MCF 10A (cell line): ENCODE measurements at regions not wholly inside any gene's neighbourhood (a gene's known extent, or its start where the extent isn't known, plus 50 kb on each side); places are given as distances from the start of the nearest gene placed in this dataset.
"Not testable (repeated sequence)": the region's sequence is repeated elsewhere in the genome, so short reads cannot be mapped to it uniquely, and the experiment has no call there.

Experiments used
- BruUV-seq: library from RNA; stranded (reverse); fragments of 400-500 nt; replicated peaks from 2 replicates; lab custom pipeline; 2021; lab: Mats Ljungman, UMichigan
- CTCF ChIA-PET: fragments of 300-600 bp; sonication (Branson Sonifier 250); formaldehyde crosslinking; extraction: SDS; loops from one replicate; lab custom pipeline; 2021; ENCODE audit warnings: antibody characterized with exemption, inconsistent platforms; lab: Yijun Ruan, JAX
- POLR2A ChIA-PET: fragments of 300-600, 350-650 bp; sonication (Branson Sonifier 250); formaldehyde crosslinking; extraction: SDS; loops from one replicate; lab custom pipeline; 2020; ENCODE audit warnings: antibody characterized with exemption, inconsistent platforms; lab: Yijun Ruan, JAX
- DNase-seq: peaks from one replicate; pipeline ENCODE4 v3.0.0-alpha.2; 2018; ENCODE audit not compliant: unreplicated experiment
- H3K27ac Mint-ChIP-seq: one replicate; pipeline ENCODE4 v1.8.0; 2022; ENCODE audit warnings: mild to moderate bottlenecking, low read depth, mixed read lengths; ENCODE audit not compliant: unreplicated experiment
- H3K27me3 Mint-ChIP-seq: one replicate; pipeline ENCODE4 v1.8.0; 2022; ENCODE audit warnings: mixed read lengths; ENCODE audit not compliant: insufficient read depth, unreplicated experiment
- H3K36me3 Mint-ChIP-seq: one replicate; pipeline ENCODE4 v1.8.0; 2022; ENCODE audit warnings: mild to moderate bottlenecking, moderate library complexity, mixed read lengths; ENCODE audit not compliant: insufficient read depth, unreplicated experiment
- H3K4me1 Mint-ChIP-seq: one replicate; pipeline ENCODE4 v1.8.0; 2022; ENCODE audit warnings: mixed read lengths; ENCODE audit not compliant: insufficient read depth, unreplicated experiment
- H3K4me3 Mint-ChIP-seq: one replicate; pipeline ENCODE4 v1.8.0; 2022; ENCODE audit warnings: mild to moderate bottlenecking, moderate library complexity, mixed read lengths; ENCODE audit not compliant: unreplicated experiment
- H3K9me3 Mint-ChIP-seq: one replicate; pipeline ENCODE4 v1.8.0; 2022; ENCODE audit warnings: mixed read lengths; ENCODE audit not compliant: unreplicated experiment
- CTCF ChIP-seq: fragments of 200-600 bp; IDR thresholded peaks from one replicate; pipeline ENCODE4 v1.8.0; 2022; ENCODE audit warnings: antibody characterized with exemption, mild to moderate bottlenecking; ENCODE audit not compliant: unreplicated experiment
- intact Hi-C: fragments of 100-400 bp; cut with micrococcal nuclease; formaldehyde crosslinking; loops from 2 replicates; pipeline ENCODE4 v1.14.1; 2022

DNA sequence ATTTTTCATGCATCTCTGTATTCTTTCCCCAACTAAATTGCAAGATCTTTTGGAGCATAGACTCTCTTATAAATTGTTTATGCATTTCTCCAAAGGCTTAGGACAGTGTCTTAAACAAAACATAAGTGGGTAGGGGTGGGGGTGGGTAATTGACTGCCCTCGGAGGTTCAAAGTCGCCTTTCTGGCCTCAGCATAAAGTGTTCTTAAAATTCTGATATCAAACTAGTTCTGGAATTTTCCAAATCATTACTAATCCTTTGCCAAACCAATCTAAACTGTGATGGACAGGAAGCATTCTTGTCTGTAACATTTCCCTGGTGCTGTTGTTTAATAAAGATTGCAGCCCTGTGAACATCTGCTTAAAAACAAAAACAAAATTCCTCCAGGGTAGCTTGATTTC lies 61.8 kb upstream of the FAT3 start:
- BruUV-seq = no TSS peak
- no peaks in the 10 kb centered on the region for H3K36me3 Mint-ChIP-seq
- ChIA-PET POLR2A (interaction anchor here (1.1 kb wide), 1 partner anchor 33 kb away, joined by 5 read pairs; no protein-coding TSS in a partner anchor), CTCF (no interaction called here)
- H3K9me3 Mint-ChIP-seq = no peaks in the 10 kb centered on the region
- no peak for TF ChIP-seq CTCF
- H3K27ac Mint-ChIP-seq = no peak overlapping the region
- no peaks in the 10 kb centered on the region for H3K4me1 Mint-ChIP-seq
- H3K27me3 Mint-ChIP-seq = no peaks in the 10 kb centered on the region
- H3K4me3 Mint-ChIP-seq = no peak overlapping the region
- intact Hi-C loops = no loop called here
- no peak for DNase-seq

DNA sequence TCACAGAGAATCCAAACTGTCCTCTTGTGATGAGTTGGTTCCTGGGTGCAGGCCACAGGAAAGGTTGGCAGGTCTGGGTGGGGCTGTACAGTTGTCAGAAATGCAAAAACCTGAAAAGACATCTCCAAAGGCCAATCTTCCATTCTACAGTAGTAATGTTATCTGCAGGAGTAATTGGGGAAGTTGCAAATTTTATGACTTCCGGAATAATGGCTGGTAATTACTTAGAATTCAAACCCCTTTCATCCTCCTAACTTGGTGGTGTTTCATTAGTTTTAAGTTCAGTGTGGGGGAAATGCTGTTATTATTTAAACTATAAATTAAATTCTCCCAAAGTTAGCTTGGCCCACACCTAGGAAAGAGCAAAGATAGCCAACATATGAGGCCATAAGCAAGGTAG lies 64.7 kb upstream of the FAT3 start:
- no TSS peak for BruUV-seq
- DNase-seq = no peak
- H3K4me1 Mint-ChIP-seq = no peaks in the 10 kb centered on the region
- no peak for TF ChIP-seq CTCF
- no peak overlapping the region for H3K27ac Mint-ChIP-seq
- no peak overlapping the region for H3K4me3 Mint-ChIP-seq
- POLR2A ChIA-PET = interaction anchor here (0.6 kb wide), 1 partner anchor 171 kb away, joined by 3 read pairs; no protein-coding TSS in a partner anchor
- CTCF ChIA-PET = no interaction called here
- no peaks in the 10 kb centered on the region for H3K9me3 Mint-ChIP-seq
- no peaks in the 10 kb centered on the region for H3K36me3 Mint-ChIP-seq
- no peaks in the 10 kb centered on the region for H3K27me3 Mint-ChIP-seq
- intact Hi-C loops = no loop called here

DNA sequence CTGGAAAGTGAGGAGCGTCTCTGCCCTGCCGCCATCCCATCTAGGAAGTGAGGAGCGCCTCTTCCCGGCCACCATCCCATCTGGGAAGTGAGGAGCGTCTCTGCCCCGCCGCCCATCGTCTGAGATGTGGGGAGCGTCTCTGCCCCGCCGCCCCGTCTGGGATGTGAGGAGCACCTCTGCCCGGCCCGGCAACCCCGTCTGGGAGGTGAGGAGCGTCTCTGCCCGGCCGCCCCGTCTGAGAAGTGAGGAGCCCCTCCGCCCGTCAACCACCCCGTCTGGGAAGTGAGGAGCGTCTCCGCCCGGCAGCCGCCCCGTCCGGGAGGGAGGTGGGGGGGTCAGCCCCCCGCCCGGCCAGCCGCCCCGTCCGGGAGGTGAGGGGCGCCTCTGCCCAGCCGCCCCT lies 67.2 kb upstream of the FAT3 start:
- H3K4me1 Mint-ChIP-seq, intact Hi-C loops, BruUV-seq, DNase-seq, H3K27me3 Mint-ChIP-seq, H3K4me3 Mint-ChIP-seq, POLR2A ChIA-PET, H3K27ac Mint-ChIP-seq, H3K9me3 Mint-ChIP-seq, H3K36me3 Mint-ChIP-seq, CTCF ChIA-PET: not testable (repeated sequence)

DNA sequence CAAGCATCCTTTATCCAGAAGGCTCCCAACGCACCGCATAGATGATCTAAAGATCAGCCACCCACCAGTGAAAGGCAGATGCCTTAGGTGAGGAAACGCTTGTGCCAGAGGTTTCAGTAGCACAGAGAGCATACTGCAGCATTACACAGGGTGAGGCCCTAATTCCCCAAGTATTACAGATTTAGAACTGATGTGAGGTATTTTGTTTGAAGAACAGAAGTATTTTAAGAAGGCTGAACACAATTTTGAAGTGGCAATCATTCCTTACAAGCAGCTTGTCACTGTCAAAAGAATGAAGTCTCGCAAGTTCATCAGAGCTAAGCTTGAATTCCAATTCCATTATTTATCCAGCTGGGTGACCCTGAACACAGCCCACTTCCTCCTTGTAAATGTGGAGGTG lies 70.0 kb upstream of the FAT3 start:
- no TSS peak for BruUV-seq
- POLR2A ChIA-PET = interaction anchor here (0.7 kb wide), 1 partner anchor 19 kb away, joined by 3 read pairs; no protein-coding TSS in a partner anchor
- no peak overlapping the region for H3K4me3 Mint-ChIP-seq

More for the DNA sequence above, 70.0 kb upstream of the FAT3 start:
- intact Hi-C loops = no loop called here
- no peak for TF ChIP-seq CTCF
- no peak for DNase-seq
- Mint-ChIP-seq H3K4me1 (no peaks in the 10 kb centered on the region), H3K9me3 (no peaks in the 10 kb centered on the region), H3K27ac (no peak overlapping the region), H3K27me3 (no peaks in the 10 kb centered on the region), H3K36me3 (no peaks in the 10 kb centered on the region)
- CTCF ChIA-PET = no interaction called here
